GM12801 (cell line): ENCODE measurements at regions not wholly inside any gene's neighbourhood (a gene's known extent, or its start where the extent isn't known, plus 50 kb on each side); places are given as distances from the start of the nearest gene placed in this dataset.

ENCODE experiments used
- CTCF ChIP-seq: IDR thresholded peaks from one replicate; pipeline ENCODE4 v1.5.1; 2011; ENCODE audit warnings: control low read depth; ENCODE audit not compliant: insufficient read length; ENCODE audit errors: extremely low read depth

- no peak for TF ChIP-seq CTCF
Observed at GRCh38 chr3:157906627-157907026, 199.6 kb downstream of the SHOX2 start.

GRCh38 chr3:157905885-157906284 lies 200.3 kb downstream of the SHOX2 start:
- no peak for TF ChIP-seq CTCF

- TF ChIP-seq CTCF: no peak
Observed at GRCh38 chr3:157888040-157888439, 218.2 kb downstream of the SHOX2 start.

- TF ChIP-seq CTCF: no peak
Observed at GRCh38 chr3:157876556-157876955, 229.7 kb downstream of the SHOX2 start.

GRCh38 chr3:157872902-157873301 lies 233.3 kb downstream of the SHOX2 start:
- no peak for TF ChIP-seq CTCF

- no peak for TF ChIP-seq CTCF
Observed at GRCh38 chr3:157871838-157872460, 234.3 kb downstream of the SHOX2 start.

- TF ChIP-seq CTCF: no peak
Observed at GRCh38 chr3:157871248-157871647, 235.0 kb downstream of the SHOX2 start.

GRCh38 chr3:157868946-157869345 lies 237.3 kb downstream of the SHOX2 start:
- no peak for TF ChIP-seq CTCF
